HFF-Myc (cell line): ENCODE measurements at regions not wholly inside any gene's neighbourhood (a gene's known extent, or its start where the extent isn't known, plus 50 kb on each side); places are given as distances from the start of the nearest gene placed in this dataset.

Experiments
- DNase-seq: peaks from one replicate; pipeline ENCODE4 v3.0.0-alpha.2; 2011; ENCODE audit warnings: low read depth; ENCODE audit errors: extremely low read depth
- H3K4me3 ChIP-seq: replicated peaks from 2 replicates; pipeline ENCODE4 v1.5.1; 2011; ENCODE audit warnings: low read depth, mild to moderate bottlenecking, control low read depth, low read length
- CTCF ChIP-seq: IDR thresholded peaks from 2 replicates; pipeline ENCODE4 v1.5.1; 2012; ENCODE audit warnings: mild to moderate bottlenecking, low read depth, low read length, control low read depth; ENCODE audit errors: missing control alignments

DNA sequence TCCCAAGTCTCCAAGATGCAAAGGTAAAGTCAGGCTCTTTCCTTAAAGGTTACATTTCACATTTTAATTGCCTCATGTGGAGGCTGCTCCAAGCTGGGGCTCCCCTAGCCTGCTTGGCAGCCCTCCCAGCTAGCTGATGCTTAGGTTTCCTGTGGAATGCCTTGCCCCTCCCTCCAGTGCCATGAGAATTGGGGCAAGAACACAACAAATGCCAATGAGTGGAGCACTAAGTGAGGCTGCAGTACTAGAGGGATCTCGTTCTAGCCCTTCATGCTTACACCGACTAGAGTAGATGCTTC, 597.7 kb downstream of the MID1IP1 start:
- DNase-seq, result no peak
- TF ChIP-seq CTCF, result no peak
- H3K4me3 ChIP-seq, result no peak overlapping the region

DNA sequence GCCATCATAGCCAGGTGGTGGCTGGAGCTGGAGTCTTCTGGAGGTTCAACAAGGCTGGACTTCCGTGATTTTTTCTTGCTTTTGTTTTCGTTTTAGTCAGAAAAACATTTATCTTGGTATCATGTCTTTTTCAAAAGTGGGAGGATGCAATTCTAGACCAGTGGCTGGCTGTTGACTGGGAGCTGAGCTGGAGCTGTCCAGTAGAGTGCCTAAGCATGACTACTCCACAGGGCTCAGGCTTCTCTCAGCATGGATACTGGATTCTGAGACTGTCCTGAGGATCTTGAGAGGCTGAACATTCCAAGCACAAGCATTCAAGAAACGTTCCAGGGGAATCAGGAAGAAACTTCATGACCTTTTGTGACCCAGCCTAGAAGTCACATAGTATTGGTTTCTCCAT, 598.1 kb downstream of the MID1IP1 start:
- DNase-seq, result no peak
- no peak overlapping the region for H3K4me3 ChIP-seq
- TF ChIP-seq CTCF, result no peak

DNA sequence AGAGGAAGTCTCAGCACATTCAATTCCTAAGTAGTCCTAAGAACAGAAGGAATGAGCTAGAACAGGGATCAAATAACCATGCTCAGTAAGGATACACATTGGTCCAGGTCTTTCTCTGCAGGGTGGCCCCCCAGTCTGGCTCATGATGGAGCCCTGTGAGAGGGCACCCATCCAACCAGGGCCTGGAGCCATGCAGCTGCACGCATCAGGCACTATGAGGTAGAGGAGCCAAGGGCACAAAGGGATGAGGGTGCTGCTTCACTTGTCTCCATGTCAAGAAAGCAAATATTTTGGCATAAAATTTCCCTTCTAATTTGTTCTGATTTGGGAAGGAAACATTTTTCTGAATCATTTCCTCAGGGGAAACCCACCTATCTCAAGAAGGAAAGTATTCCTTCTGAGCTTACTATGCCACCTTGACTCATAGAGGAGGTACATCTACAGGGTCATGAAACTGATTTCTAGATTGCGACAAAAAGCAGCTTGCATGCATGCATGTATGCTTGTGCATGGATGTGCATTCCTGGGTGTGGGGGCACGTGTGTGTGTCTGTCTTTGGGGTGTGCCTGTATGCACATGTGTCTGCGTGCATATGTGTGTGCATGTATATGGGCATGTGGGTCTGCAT, 600.3 kb downstream of the MID1IP1 start:
- no peak for TF ChIP-seq CTCF

GRCh38 chrX:39402158-39402557, 600.9 kb downstream of the MID1IP1 start:
- no peak overlapping the region for H3K4me3 ChIP-seq
- TF ChIP-seq CTCF, result no peak
- DNase-seq, result no peak

More for the DNA sequence above, 600.3 kb downstream of the MID1IP1 start:
- no peak overlapping the region for H3K4me3 ChIP-seq
- DNase-seq, result no peak

GRCh38 chrX:39406799-39407198, 605.5 kb downstream of the MID1IP1 start:
- TF ChIP-seq CTCF, result no peak
- no peak overlapping the region for H3K4me3 ChIP-seq
- DNase-seq, result no peak

DNA sequence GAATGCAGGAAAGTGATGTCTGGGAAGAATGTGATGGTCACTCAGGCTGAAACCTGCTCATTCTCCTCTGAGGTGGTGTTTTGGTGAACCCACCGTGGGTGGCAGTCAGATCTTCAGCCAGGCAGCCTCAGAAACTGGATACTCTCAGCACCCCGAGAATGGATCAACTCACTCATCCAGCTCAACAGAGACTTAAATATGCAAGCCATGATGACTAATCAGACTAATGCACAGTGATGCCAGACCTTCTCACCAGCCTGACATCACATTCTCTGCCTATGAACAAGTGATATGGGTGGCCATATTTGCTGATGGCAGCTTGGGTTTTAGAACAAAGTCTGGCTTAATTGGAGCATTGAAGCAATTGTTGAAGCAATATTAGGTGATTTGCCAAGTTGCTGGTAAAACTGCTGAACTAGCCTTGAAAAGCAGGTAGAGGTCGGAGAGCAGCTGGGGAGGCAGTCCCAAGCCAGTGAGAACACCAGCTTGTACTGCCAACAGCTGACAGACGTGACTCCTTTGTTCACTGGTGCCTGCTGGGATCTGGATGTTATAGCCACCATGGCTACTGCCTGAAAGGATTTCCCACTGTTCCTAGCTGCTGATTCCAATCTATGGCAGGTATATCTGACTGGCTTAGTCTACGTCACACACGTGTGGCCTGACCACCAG, 608.1 kb downstream of the MID1IP1 start:
- no peak for TF ChIP-seq CTCF
- no peak for DNase-seq
- no peak overlapping the region for H3K4me3 ChIP-seq

- H3K4me3 ChIP-seq, result no peak overlapping the region
- TF ChIP-seq CTCF, result no peak
- DNase-seq, result no peak
Measured at GRCh38 chrX:39414290-39414854, 613.1 kb downstream of the MID1IP1 start.
